ENCODE measurements at regions not wholly inside any gene's neighbourhood (a gene's known extent, or its start where the extent isn't known, plus 50 kb on each side); places are given as distances from the start of the nearest gene placed in this dataset.
"Not testable (repeated sequence)": the region's sequence is repeated elsewhere in the genome, so short reads cannot be mapped to it uniquely, and the experiment has no call there.

GRCh38 chr21:17264182-17264581 is 248.7 kb upstream of the CXADR start:
- Histone ChIP-seq H3K27me3 (ENCODE audit: control insufficient read depth in 1 of 2, insufficient read depth in 2 of 2, low read length in 2 of 2) (no peaks in the 10 kb centered on the region), H3K36me3 (ENCODE audit: control insufficient read depth in 1 of 2, insufficient read depth in 2 of 2, low read length in 2 of 2) (no peaks in the 10 kb centered on the region), H3K4me3 (ENCODE audit: low read depth in 1 of 2, low read length in 2 of 2) (no peak overlapping the region), H3K9me3 (ENCODE audit: control insufficient read depth in 1 of 2, low read length in 2 of 2) (no peaks in the 10 kb centered on the region), H3K4me1 (ENCODE audit: control insufficient read depth in 1 of 2, insufficient read depth in 2 of 2, low read length in 2 of 2) (no peaks in the 10 kb centered on the region), H3K9ac (ENCODE audit: low read depth in 1 of 2, low read length in 2 of 2) (no peak overlapping the region), H3K27ac (ENCODE audit: low read depth, low read length) (no peak overlapping the region)

- Histone ChIP-seq H3K9ac (ENCODE audit: low read depth in 1 of 2, low read length in 2 of 2) (no peak overlapping the region), H3K36me3 (ENCODE audit: control insufficient read depth in 1 of 2, insufficient read depth in 2 of 2, low read length in 2 of 2) (no peaks in the 10 kb centered on the region), H3K27ac (ENCODE audit: low read depth, low read length) (no peak overlapping the region), H3K4me1 (ENCODE audit: control insufficient read depth in 1 of 2, insufficient read depth in 2 of 2, low read length in 2 of 2) (no peaks in the 10 kb centered on the region), H3K9me3 (ENCODE audit: control insufficient read depth in 1 of 2, low read length in 2 of 2) (no peaks in the 10 kb centered on the region), H3K4me3 (ENCODE audit: low read depth in 1 of 2, low read length in 2 of 2) (no peak overlapping the region), H3K27me3 (ENCODE audit: control insufficient read depth in 1 of 2, insufficient read depth in 2 of 2, low read length in 2 of 2) (no peaks in the 10 kb centered on the region)
Measured at GRCh38 chr21:17269760-17270159, 243.1 kb upstream of the CXADR start.

DNA sequence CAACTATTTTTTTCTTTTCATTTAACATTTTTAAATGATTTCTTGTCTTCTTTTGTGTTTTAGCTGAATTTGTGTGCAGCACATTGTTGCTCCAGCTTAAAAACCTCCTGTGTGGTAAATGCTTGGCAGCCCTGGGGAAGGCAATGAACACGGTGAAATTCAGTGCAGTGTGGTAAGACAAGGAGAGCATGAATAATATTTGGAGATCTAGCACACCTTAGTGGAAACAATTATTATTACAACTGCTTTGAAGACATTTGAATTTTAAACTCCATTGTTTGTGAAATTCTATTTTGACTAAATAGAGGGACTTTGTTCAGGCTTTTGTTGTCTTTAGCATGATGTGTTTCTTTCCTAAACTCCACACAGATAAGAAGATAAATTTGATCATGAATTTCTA is 242.6 kb upstream of the CXADR start:
- Histone ChIP-seq H3K9ac (ENCODE audit: low read depth in 1 of 2, low read length in 2 of 2) (no peak overlapping the region), H3K36me3 (ENCODE audit: control insufficient read depth in 1 of 2, insufficient read depth in 2 of 2, low read length in 2 of 2) (no peaks in the 10 kb centered on the region), H3K27ac (ENCODE audit: low read depth, low read length) (no peak overlapping the region), H3K27me3 (ENCODE audit: control insufficient read depth in 1 of 2, insufficient read depth in 2 of 2, low read length in 2 of 2) (no peaks in the 10 kb centered on the region), H3K4me3 (ENCODE audit: low read depth in 1 of 2, low read length in 2 of 2) (no peak overlapping the region), H3K4me1 (ENCODE audit: control insufficient read depth in 1 of 2, insufficient read depth in 2 of 2, low read length in 2 of 2) (no peaks in the 10 kb centered on the region), H3K9me3 (ENCODE audit: control insufficient read depth in 1 of 2, low read length in 2 of 2) (no peaks in the 10 kb centered on the region)

DNA sequence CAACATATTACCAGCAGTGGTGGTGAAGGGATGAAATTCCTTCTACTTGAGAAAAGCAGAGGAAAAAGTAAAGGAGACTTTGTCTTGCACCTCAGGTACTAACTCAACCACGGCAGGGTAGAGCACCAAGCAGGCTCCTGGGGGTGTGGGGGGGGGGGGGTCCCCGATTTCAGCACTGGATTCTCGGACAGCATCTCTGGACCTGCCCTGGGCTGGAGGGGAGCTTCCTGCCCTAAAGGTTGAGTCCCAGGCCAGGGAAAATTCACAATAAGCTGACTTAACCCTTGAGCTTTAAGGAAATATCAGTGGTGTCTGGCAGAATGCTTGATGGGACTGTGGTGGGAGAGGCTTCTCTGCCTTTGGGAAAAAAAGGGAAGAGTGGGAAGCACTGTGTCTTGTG is 233.2 kb upstream of the CXADR start:
- H3K27me3 ChIP-seq (ENCODE audit: control insufficient read depth in 1 of 2, insufficient read depth in 2 of 2, low read length in 2 of 2): no peaks in the 10 kb centered on the region
- H3K9me3 ChIP-seq (ENCODE audit: control insufficient read depth in 1 of 2, low read length in 2 of 2): peaks cover 9 to 22% of the 10 kb centered on the region in 2 donors
- H3K4me3 ChIP-seq (ENCODE audit: low read depth in 1 of 2, low read length in 2 of 2): no peak overlapping the region
- no peak overlapping the region for H3K27ac ChIP-seq (ENCODE audit: low read depth, low read length)
- no peak overlapping the region for H3K9ac ChIP-seq (ENCODE audit: low read depth in 1 of 2, low read length in 2 of 2)
- H3K36me3 ChIP-seq (ENCODE audit: control insufficient read depth in 1 of 2, insufficient read depth in 2 of 2, low read length in 2 of 2): no peaks in the 10 kb centered on the region
- no peaks in the 10 kb centered on the region for H3K4me1 ChIP-seq (ENCODE audit: control insufficient read depth in 1 of 2, insufficient read depth in 2 of 2, low read length in 2 of 2)

DNA sequence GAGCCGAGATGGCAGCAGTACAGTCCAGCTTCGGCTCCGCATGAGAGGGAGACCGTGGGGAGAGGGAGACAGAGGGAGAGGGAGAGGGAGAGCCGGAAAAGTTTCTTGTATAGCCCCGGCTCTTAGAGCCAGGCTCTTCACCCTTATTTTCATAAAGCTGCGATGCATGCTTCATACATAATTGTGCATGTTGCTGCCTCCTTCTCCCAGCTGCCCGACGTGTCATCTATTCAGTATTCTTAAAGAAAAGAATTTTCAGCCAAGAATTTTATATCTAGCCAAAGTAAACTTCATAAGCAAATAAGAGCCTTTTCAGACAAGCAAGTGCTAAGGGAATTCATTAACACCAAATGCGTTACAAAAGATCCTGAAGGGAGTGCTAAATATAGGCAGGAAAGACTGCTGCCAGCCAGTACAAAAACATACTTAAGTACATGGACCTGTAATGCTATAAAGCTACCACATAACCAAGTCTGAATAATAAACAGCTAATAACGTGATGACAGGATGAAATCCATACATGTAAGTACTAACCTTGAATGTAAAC is 219.8 kb upstream of the CXADR start:
- H3K9ac ChIP-seq (ENCODE audit: low read depth in 1 of 2, low read length in 2 of 2); H3K4me1 ChIP-seq (ENCODE audit: control insufficient read depth in 1 of 2, insufficient read depth in 2 of 2, low read length in 2 of 2); H3K36me3 ChIP-seq (ENCODE audit: control insufficient read depth in 1 of 2, insufficient read depth in 2 of 2, low read length in 2 of 2); H3K27me3 ChIP-seq (ENCODE audit: control insufficient read depth in 1 of 2, insufficient read depth in 2 of 2, low read length in 2 of 2); H3K27ac ChIP-seq (ENCODE audit: low read depth, low read length); H3K4me3 ChIP-seq (ENCODE audit: low read depth in 1 of 2, low read length in 2 of 2): not testable (repeated sequence)
- H3K9me3 ChIP-seq (ENCODE audit: control insufficient read depth in 1 of 2, low read length in 2 of 2): peaks cover 20 to 22% of the 10 kb centered on the region in 2 donors

- Histone ChIP-seq H3K9me3 (ENCODE audit: control insufficient read depth in 1 of 2, low read length in 2 of 2) (peaks cover 24 to 25% of the 10 kb centered on the region in 2 donors), H3K4me1 (ENCODE audit: control insufficient read depth in 1 of 2, insufficient read depth in 2 of 2, low read length in 2 of 2) (no peaks in the 10 kb centered on the region), H3K27me3 (ENCODE audit: control insufficient read depth in 1 of 2, insufficient read depth in 2 of 2, low read length in 2 of 2) (no peaks in the 10 kb centered on the region), H3K27ac (ENCODE audit: low read depth, low read length) (no peak overlapping the region), H3K4me3 (ENCODE audit: low read depth in 1 of 2, low read length in 2 of 2) (no peak overlapping the region), H3K36me3 (ENCODE audit: control insufficient read depth in 1 of 2, insufficient read depth in 2 of 2, low read length in 2 of 2) (no peaks in the 10 kb centered on the region), H3K9ac (ENCODE audit: low read depth in 1 of 2, low read length in 2 of 2) (no peak overlapping the region)
Measured at GRCh38 chr21:17295997-17296396, 216.8 kb upstream of the CXADR start.

GRCh38 chr21:17299576-17299975 is 213.3 kb upstream of the CXADR start:
- H3K4me1 ChIP-seq (ENCODE audit: control insufficient read depth in 1 of 2, insufficient read depth in 2 of 2, low read length in 2 of 2): not testable (repeated sequence)

DNA sequence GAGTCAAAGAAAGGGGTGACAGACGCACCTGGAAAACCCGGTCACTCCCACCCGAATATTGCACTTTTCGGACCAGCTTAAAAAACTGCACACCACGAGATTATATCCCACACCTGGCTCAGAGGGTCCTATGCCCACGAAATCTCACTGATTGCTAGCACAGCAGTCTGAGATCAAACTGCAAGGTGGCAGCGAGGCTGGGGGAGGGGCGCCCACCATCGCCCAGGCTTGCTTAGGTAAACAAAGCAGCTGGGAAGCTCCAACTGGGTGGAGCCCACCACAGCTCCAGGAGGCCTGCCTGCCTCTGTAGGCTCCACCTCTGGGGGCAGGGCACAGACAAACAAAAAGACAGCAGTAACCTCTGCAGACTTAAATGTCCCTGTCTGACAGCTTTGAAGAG is 185.1 kb upstream of the CXADR start:
- not testable (repeated sequence) for H3K36me3 ChIP-seq (ENCODE audit: control insufficient read depth in 1 of 2, insufficient read depth in 2 of 2, low read length in 2 of 2); H3K27ac ChIP-seq (ENCODE audit: low read depth, low read length); H3K4me1 ChIP-seq (ENCODE audit: control insufficient read depth in 1 of 2, insufficient read depth in 2 of 2, low read length in 2 of 2); H3K4me3 ChIP-seq (ENCODE audit: low read depth in 1 of 2, low read length in 2 of 2); H3K27me3 ChIP-seq (ENCODE audit: control insufficient read depth in 1 of 2, insufficient read depth in 2 of 2, low read length in 2 of 2); H3K9ac ChIP-seq (ENCODE audit: low read depth in 1 of 2, low read length in 2 of 2); H3K9me3 ChIP-seq (ENCODE audit: control insufficient read depth in 1 of 2, low read length in 2 of 2)

More at GRCh38 chr21:17299576-17299975, 213.3 kb upstream of the CXADR start:
- H3K36me3 ChIP-seq (ENCODE audit: control insufficient read depth in 1 of 2, insufficient read depth in 2 of 2, low read length in 2 of 2); H3K9ac ChIP-seq (ENCODE audit: low read depth in 1 of 2, low read length in 2 of 2); H3K27me3 ChIP-seq (ENCODE audit: control insufficient read depth in 1 of 2, insufficient read depth in 2 of 2, low read length in 2 of 2); H3K27ac ChIP-seq (ENCODE audit: low read depth, low read length); H3K4me3 ChIP-seq (ENCODE audit: low read depth in 1 of 2, low read length in 2 of 2): not testable (repeated sequence)
- peaks cover 21 to 25% of the 10 kb centered on the region in 2 donors for H3K9me3 ChIP-seq (ENCODE audit: control insufficient read depth in 1 of 2, low read length in 2 of 2)

GRCh38 chr21:17334484-17334883 is 178.4 kb upstream of the CXADR start:
- Histone ChIP-seq H3K9ac (ENCODE audit: low read depth in 1 of 2, low read length in 2 of 2) (no peak overlapping the region), H3K4me1 (ENCODE audit: control insufficient read depth in 1 of 2, insufficient read depth in 2 of 2, low read length in 2 of 2) (no peaks in the 10 kb centered on the region), H3K4me3 (ENCODE audit: low read depth in 1 of 2, low read length in 2 of 2) (no peak overlapping the region), H3K27me3 (ENCODE audit: control insufficient read depth in 1 of 2, insufficient read depth in 2 of 2, low read length in 2 of 2) (no peaks in the 10 kb centered on the region), H3K27ac (ENCODE audit: low read depth, low read length) (no peak overlapping the region), H3K36me3 (ENCODE audit: control insufficient read depth in 1 of 2, insufficient read depth in 2 of 2, low read length in 2 of 2) (no peaks in the 10 kb centered on the region), H3K9me3 (ENCODE audit: control insufficient read depth in 1 of 2, low read length in 2 of 2) (no peaks in the 10 kb centered on the region)

DNA sequence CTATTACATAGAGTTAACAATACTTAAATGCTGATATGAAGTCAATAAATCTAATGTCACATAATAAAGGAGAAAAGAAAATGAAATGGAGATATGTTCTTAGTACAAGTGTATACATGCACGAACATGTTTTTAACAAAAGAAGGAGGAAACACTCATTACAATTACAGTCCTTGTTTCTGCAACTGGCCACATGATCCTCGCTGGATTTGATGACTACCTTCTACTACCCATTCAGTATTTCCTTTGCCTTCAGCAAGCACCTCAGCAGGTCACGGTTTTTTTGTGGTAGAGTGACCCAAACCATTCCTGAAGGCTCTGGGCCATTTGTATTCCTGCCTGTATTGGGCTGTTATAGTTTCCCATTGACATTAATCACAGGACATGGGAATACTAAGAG is 172.8 kb upstream of the CXADR start:
- H3K4me1 ChIP-seq (ENCODE audit: control insufficient read depth in 1 of 2, insufficient read depth in 2 of 2, low read length in 2 of 2): no peaks in the 10 kb centered on the region
- no peaks in the 10 kb centered on the region for H3K27me3 ChIP-seq (ENCODE audit: control insufficient read depth in 1 of 2, insufficient read depth in 2 of 2, low read length in 2 of 2)
- H3K27ac ChIP-seq (ENCODE audit: low read depth, low read length): no peak overlapping the region
- no peaks in the 10 kb centered on the region for H3K9me3 ChIP-seq (ENCODE audit: control insufficient read depth in 1 of 2, low read length in 2 of 2)
- no peak overlapping the region for H3K4me3 ChIP-seq (ENCODE audit: low read depth in 1 of 2, low read length in 2 of 2)
- no peaks in the 10 kb centered on the region for H3K36me3 ChIP-seq (ENCODE audit: control insufficient read depth in 1 of 2, insufficient read depth in 2 of 2, low read length in 2 of 2)
- H3K9ac ChIP-seq (ENCODE audit: low read depth in 1 of 2, low read length in 2 of 2): no peak overlapping the region

DNA sequence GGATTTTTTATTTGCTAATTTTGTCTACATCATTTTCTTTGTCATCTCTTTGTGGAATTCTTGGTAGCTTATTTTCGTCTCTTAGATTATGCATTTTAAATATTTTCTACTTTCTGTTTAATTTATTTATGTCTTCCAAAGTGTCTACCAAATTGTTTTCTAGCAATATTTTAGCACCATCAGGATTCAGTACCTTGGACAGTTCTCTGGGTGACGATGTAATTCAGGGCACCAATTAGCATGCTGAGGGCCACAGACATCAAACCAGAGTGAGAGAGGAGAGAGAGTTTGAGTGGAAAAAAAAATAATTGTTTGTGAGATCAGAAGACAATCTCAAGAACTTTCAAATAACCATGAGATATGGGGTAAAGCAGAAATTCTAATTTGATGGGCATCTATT is 169.8 kb upstream of the CXADR start:
- no peak overlapping the region for H3K9ac ChIP-seq (ENCODE audit: low read depth in 1 of 2, low read length in 2 of 2)
- H3K4me3 ChIP-seq (ENCODE audit: low read depth in 1 of 2, low read length in 2 of 2): no peak overlapping the region
- no peaks in the 10 kb centered on the region for H3K9me3 ChIP-seq (ENCODE audit: control insufficient read depth in 1 of 2, low read length in 2 of 2)
- no peaks in the 10 kb centered on the region for H3K4me1 ChIP-seq (ENCODE audit: control insufficient read depth in 1 of 2, insufficient read depth in 2 of 2, low read length in 2 of 2)
- no peak overlapping the region for H3K27ac ChIP-seq (ENCODE audit: low read depth, low read length)
- H3K36me3 ChIP-seq (ENCODE audit: control insufficient read depth in 1 of 2, insufficient read depth in 2 of 2, low read length in 2 of 2): no peaks in the 10 kb centered on the region
- H3K27me3 ChIP-seq (ENCODE audit: control insufficient read depth in 1 of 2, insufficient read depth in 2 of 2, low read length in 2 of 2): no peaks in the 10 kb centered on the region

Data from duodenal mucosa (tissue), 2 donors.